ENCODE measurements at regions not wholly inside any gene's neighbourhood (a gene's known extent, or its start where the extent isn't known, plus 50 kb on each side); places are given as distances from the start of the nearest gene placed in this dataset.
"Not testable (repeated sequence)": the region's sequence is repeated elsewhere in the genome, so short reads cannot be mapped to it uniquely, and the experiment has no call there.

GRCh38 chr7:65508581-65509367 is 135.1 kb downstream of the ZNF92 start:
- not testable (repeated sequence) for DNase-seq (ENCODE audit: low read depth)
- H3K4me3 ChIP-seq (ENCODE audit: low read depth, low read length), result peak overlapping the region; percentile 50

- TF ChIP-seq, protein P1, sequence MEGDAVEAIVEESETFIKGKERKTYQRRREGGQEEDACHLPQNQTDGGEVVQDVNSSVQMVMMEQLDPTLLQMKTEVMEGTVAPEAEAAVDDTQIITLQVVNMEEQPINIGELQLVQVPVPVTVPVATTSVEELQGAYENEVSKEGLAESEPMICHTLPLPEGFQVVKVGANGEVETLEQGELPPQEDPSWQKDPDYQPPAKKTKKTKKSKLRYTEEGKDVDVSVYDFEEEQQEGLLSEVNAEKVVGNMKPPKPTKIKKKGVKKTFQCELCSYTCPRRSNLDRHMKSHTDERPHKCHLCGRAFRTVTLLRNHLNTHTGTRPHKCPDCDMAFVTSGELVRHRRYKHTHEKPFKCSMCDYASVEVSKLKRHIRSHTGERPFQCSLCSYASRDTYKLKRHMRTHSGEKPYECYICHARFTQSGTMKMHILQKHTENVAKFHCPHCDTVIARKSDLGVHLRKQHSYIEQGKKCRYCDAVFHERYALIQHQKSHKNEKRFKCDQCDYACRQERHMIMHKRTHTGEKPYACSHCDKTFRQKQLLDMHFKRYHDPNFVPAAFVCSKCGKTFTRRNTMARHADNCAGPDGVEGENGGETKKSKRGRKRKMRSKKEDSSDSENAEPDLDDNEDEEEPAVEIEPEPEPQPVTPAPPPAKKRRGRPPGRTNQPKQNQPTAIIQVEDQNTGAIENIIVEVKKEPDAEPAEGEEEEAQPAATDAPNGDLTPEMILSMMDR (IDR thresholded peaks at IDR 0.05; ENCODE audit: insufficient read depth, low read depth, low read length), result no peak
- peak overlapping the region; percentile 50 for H3K4me3 ChIP-seq (ENCODE audit: low read depth, low read length)
- no peak for DNase-seq (ENCODE audit: low read depth)
These were observed 135.9 kb downstream of the ZNF92 start for GRCh38 chr7:65509368-65510186.

DNA sequence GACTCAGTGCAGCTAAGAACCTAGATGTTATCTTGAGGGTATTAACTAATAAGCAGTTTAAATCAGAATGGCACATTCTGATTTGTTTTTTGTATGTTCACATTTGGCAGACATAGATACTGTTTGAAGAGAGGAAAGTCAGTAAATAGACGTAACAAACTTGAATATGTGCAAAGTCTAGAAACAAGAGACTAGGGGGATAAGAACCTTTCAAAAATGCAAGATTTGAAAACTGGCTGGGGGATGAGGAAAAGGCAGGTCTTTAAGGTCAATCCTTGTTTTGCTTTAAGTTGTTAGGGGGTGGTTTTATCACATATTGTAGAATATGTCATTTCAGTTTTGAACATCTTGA is 136.5 kb downstream of the ZNF92 start:
- not testable (repeated sequence) for DNase-seq (ENCODE audit: low read depth)
- H3K4me3 ChIP-seq (ENCODE audit: low read depth, low read length), result peak overlapping the region; percentile 50

- not testable (repeated sequence) for DNase-seq (ENCODE audit: low read depth); H3K4me3 ChIP-seq (ENCODE audit: low read depth, low read length)
These were observed 146.1 kb downstream of the ZNF92 start for GRCh38 chr7:65519751-65520150.

DNA sequence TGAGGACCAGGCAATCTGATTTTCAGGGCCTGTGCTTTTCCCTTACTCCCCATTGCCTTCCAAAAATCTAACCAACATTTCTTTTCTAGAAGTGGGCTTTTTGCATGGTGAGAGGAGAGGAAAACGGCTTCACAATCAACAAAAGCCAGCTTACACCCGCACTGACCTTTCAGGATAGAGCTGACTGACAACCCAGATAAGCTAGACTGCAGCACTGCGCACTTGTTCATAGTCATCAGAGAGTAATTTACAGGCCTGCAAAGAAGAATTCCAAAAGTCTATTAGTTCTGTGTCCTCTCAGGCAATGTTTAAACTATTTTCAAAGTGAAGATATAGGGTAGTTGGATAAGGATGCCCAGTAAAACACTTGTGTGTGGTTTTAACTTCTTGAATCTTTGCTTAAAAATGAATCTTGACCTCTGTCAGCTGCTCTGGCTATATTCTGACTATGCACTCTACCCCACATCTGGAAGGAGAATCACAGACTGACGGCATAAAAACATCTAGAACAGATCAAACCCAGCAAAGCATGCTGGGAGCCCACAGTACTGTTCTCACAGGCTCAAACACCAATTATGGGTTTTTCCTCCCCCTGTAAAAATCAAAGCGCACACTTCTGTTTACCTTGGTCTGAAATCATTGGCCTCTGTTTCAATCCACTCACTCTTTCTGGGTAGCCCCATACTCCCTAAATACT is 172.0 kb downstream of the ZNF92 start:
- not testable (repeated sequence) for DNase-seq (ENCODE audit: low read depth); H3K4me3 ChIP-seq (ENCODE audit: low read depth, low read length)

DNA sequence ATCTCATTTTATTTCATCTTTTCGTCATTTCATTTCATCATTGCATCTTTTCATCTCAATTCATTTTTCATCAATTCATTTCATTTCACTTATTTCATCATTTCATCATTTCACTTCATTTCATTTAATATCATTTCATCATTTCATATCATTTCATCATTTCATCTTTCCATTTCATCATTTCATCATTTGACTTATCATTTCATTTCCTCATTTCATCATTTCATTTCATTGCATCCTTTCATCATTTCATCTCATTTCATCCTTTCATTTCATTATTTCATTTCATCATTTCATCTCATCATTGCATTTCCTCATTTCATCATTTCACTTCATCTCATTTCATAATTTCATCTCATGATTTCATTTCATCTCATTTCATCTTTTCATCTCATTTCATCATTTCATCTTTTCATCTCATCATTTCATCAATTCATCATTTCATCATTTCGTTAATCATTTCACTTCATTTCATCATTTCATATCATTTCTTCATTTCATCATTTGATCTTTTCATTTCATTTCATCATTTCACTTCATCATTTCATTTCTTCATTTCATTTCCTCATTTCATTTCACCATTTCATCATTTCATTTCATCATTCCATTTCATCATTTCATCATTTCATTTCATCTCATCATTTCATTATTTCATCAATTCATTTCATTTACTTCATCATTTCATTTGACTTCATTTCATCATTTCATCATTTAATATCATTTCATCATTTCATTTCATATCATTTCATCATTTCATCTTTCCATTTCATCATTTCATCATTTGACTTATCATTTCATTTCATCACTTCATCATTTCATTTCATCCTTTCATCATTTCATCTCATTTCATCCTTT is 176.2 kb downstream of the ZNF92 start:
- not testable (repeated sequence) for H3K4me3 ChIP-seq (ENCODE audit: low read depth, low read length); DNase-seq (ENCODE audit: low read depth)

DNA sequence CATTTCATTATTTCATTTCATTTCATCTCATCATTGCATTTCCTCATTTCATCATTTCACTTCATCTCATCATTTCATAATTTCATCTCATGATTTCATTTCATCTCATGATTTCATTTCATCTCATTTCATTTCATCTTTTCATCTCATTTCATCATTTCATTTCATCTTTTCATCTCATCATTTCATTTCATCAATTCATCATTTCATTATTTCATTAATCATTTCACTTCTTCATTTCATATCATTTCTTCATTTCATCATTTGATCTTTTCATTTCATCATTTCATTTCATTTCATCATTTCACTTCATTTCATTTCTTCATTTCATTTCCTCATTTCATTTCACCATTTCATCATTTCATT is 176.8 kb downstream of the ZNF92 start:
- not testable (repeated sequence) for DNase-seq (ENCODE audit: low read depth); H3K4me3 ChIP-seq (ENCODE audit: low read depth, low read length)

DNA sequence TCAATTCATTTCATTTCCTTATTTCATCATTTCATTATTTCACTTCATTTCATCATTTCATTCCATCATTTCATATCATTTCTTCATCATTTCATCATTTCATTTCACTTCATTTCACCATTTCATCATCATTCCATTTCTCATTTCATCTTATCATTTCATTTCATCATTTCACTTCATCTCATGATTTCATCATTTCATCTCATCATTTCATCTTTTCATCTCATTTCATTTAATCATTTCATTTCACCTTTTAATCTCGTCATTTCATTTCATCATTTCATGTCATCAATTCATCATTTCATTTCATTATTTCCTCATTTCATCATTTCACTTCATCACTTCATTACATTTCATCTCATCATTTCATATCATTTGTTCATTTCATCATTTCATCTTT is 177.4 kb downstream of the ZNF92 start:
- not testable (repeated sequence) for H3K4me3 ChIP-seq (ENCODE audit: low read depth, low read length); DNase-seq (ENCODE audit: low read depth)

DNA sequence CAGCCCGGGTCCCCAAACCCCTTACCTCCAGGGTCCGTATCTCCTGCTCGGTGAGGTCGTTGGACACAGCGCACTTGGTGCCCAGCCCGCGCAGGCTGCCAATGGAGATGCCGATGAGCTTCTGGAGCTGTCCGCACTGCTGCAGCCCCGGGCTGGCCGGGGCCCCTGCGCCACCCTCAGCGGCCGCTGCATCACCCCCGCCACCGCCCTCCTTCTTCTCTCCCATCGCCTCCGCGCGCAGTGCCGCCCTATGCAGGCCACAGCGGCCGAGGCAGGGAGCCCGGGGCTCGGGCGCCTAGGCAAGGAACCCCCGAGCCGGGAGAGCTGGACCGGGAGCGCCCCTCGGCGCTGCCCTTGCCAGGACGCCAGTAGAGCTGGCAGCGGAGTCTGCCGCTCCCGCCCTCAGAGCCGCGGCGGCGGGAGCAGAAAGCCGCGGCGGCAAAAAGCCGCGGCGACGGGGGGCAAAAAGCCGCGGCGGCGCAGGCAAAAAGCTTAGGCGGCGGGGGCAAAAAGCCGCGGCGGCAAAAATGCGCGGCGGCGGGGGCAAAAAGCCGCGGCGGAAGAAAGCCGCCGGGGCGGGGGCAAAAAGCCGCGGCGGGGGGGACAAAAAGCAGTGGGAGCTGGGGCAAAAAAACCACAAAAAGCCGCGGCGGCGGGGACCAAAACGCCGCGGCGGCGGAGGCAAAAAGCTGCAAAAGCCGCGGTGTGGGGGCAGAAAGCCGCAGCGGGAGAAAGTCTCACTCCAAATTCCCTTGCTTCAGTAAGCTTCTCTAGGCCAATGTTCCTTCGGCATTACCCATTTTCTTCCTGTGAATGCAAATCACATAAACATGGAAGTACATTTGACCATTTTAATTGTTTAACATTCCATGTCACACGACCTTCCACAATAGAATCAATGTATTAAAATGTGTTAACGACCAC is 181.2 kb downstream of the ZNF92 start:
- H3K4me3 ChIP-seq (ENCODE audit: low read depth, low read length); DNase-seq (ENCODE audit: low read depth): not testable (repeated sequence)

GRCh38 chr7:65558584-65558983 is 184.9 kb downstream of the ZNF92 start:
- not testable (repeated sequence) for DNase-seq (ENCODE audit: low read depth); H3K4me3 ChIP-seq (ENCODE audit: low read depth, low read length)

DNA sequence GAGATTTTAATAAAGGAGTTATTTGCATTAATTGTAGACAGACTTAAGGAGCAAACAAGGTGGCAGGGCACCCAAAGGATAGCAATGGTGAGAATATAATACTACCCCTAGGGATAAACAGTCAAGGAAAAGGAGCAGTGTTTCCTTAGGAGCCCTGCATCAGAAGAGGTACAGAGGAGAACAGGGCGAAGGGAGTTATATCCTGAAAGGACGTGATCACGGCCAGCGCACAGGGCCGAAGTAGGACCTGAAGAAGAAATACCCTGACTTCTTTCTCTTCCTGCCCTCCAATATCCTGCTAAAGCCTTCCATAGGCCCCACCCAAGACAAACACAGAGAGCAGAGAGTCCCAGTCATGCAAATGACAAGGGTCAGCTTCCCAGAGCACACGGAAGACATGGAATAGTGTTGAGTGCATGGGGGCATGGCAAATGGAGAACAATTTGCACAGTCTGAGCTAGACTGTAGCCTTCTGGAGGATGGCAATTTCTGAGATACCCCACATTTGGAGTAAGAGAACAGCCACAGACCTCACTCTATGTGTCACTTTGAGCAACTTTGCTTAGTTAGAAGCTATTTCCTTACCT is 188.2 kb downstream of the ZNF92 start:
- not testable (repeated sequence) for DNase-seq (ENCODE audit: low read depth); H3K4me3 ChIP-seq (ENCODE audit: low read depth, low read length)

DNA sequence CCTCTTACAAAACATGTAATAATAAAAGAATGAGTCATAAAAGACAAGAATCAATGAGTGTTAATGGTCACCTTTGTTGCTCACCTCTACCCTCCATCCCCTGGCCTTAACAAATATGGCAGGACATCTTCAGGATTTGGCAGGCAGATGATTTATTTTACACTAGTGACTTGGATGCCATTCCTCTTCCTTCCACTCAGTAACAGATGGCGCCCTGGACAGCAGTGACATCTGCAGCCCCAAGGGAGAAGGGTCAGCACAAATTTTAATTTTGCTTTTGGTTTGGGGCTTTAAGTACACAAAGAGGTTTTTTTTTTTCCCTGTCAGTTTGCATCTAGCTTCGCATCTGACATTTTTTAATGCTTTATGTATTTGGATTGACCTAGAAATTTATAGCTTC is 188.9 kb downstream of the ZNF92 start:
- DNase-seq (ENCODE audit: low read depth); H3K4me3 ChIP-seq (ENCODE audit: low read depth, low read length): not testable (repeated sequence)

DNA sequence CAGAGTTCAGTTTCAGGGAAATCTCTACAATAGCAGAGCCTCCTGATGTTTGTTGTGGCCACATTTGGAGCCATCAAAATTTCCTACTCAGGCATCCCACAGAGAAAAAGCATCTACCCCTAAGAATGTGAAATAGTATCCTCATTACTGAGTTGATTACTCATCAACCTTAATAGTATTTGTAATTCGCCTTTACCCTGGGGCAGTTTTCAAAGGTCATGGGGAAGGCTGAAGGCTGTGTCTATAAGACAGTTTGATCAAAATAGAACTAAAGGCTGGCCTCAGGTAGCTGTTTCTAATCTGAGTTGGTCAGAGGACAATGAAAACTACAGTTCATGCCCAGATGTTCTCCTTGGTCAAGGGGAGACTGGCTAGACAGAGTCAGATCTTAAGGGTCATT is 189.7 kb downstream of the ZNF92 start:
- not testable (repeated sequence) for H3K4me3 ChIP-seq (ENCODE audit: low read depth, low read length); DNase-seq (ENCODE audit: low read depth)

GRCh38 chr7:65568226-65568625 is 194.6 kb downstream of the ZNF92 start:
- not testable (repeated sequence) for DNase-seq (ENCODE audit: low read depth); H3K4me3 ChIP-seq (ENCODE audit: low read depth, low read length)

GRCh38 chr7:65570990-65571389 is 197.3 kb downstream of the ZNF92 start:
- not testable (repeated sequence) for DNase-seq (ENCODE audit: low read depth); H3K4me3 ChIP-seq (ENCODE audit: low read depth, low read length)

GRCh38 chr7:65572581-65572980 is 198.9 kb downstream of the ZNF92 start:
- not testable (repeated sequence) for H3K4me3 ChIP-seq (ENCODE audit: low read depth, low read length)

More at GRCh38 chr7:65572581-65572980, 198.9 kb downstream of the ZNF92 start:
- not testable (repeated sequence) for DNase-seq (ENCODE audit: low read depth)
